ENCODE measurements at regions not wholly inside any gene's neighbourhood (a gene's known extent, or its start where the extent isn't known, plus 50 kb on each side); places are given as distances from the start of the nearest gene placed in this dataset.

DNA sequence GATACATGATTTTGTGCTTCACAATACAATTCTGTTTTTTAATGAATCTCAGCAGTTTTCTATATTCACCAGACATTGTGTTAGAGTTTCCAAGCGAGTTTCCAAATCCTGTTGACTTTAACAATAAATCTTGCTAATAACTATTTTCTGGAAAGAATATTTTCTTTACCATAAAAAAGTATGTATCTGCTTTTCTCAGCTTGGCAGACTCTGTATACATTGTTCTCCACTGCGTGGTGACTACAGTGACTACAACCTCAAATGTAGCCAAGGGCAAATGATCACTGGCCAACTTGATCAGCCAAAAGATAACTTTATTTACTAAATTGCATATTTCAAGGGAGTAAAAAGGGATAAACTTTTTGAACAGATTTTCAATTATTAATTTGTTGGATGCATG, 325.9 kb upstream of the ADAMTS5 start:
- no peak for DNase-seq
- TF ChIP-seq POLR2A (IDR thresholded peaks at IDR 0.05; ENCODE audit: low read length) (no peak), GATA1 (IDR thresholded peaks at IDR 0.05; ENCODE audit: low read depth, low read length) (no peak)

GRCh38 chr21:27292229-27292628, 325.3 kb upstream of the ADAMTS5 start:
- DNase-seq, result no peak
- TF ChIP-seq POLR2A (IDR thresholded peaks at IDR 0.05; ENCODE audit: low read length) (no peak), GATA1 (IDR thresholded peaks at IDR 0.05; ENCODE audit: low read depth, low read length) (no peak)

DNA sequence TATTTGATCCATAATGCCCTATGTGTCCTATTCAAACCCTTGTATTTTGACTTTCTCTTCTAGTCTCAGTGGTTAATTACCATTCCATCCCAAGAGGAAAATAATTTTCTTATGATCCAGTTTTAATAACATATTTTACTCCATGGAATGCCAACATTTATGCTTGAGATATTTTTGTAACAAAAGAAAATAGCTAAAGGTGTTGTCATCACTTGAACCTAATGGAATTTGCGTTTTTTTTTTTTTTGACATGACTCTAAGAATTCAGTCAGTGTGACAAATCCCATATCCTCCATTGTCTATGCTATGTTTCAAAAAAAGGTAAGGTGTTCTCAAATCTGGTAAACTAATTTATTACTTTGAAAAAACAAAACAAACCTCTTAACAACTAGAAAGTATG, 324.1 kb upstream of the ADAMTS5 start:
- no peak for TF ChIP-seq GATA1 (IDR thresholded peaks at IDR 0.05; ENCODE audit: low read depth, low read length)
- TF ChIP-seq POLR2A (IDR thresholded peaks at IDR 0.05; ENCODE audit: low read length), result no peak
- DNase-seq, result no peak

DNA sequence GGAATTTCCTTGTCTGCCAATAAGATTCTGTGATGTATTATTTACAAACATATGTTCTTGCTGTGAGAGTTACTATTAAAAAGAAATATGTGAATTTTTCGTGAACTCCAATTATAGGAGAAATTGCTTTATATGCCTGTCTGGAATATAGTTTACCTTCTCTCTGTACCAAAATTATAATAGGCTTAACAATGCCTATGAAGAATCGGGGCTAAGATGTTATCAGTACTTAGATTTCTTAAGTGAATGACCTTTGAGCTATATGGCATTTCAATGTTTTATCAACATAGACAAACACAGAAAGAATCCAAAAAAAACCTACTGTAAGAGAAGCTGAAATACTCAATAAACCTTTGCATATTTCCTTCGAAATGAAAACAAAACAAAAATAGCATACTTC, 323.1 kb upstream of the ADAMTS5 start:
- no peak for TF ChIP-seq GATA1 (IDR thresholded peaks at IDR 0.05; ENCODE audit: low read depth, low read length)
- no peak for TF ChIP-seq POLR2A (IDR thresholded peaks at IDR 0.05; ENCODE audit: low read length)
- no peak for DNase-seq

- TF ChIP-seq GATA1 (IDR thresholded peaks at IDR 0.05; ENCODE audit: low read depth, low read length) (no peak), POLR2A (IDR thresholded peaks at IDR 0.05; ENCODE audit: low read length) (no peak)
- no peak for DNase-seq
These were observed 319.9 kb upstream of the ADAMTS5 start for GRCh38 chr21:27286760-27287159.

DNA sequence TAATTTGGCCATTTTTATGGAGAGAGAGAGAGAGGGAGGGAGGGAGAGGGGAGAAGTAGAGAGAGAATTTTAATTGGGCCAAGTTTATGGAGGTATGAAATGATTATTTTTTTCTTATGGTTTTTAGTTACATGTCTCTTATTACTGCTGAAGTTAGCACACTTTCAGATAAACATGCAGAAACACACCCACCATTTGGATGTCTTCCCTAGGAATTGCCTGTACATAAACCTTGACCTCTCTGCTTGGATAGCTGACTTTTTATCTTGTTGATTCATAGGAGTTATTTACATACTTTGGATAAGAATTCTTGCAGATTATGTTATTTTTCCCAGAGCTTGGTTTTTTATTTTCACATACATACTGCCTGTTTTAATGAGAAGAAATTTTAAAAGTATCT, 310.2 kb upstream of the ADAMTS5 start:
- TF ChIP-seq GATA1 (IDR thresholded peaks at IDR 0.05; ENCODE audit: low read depth, low read length), result no peak
- TF ChIP-seq POLR2A (IDR thresholded peaks at IDR 0.05; ENCODE audit: low read length), result no peak
- DNase-seq, result no peak

DNA sequence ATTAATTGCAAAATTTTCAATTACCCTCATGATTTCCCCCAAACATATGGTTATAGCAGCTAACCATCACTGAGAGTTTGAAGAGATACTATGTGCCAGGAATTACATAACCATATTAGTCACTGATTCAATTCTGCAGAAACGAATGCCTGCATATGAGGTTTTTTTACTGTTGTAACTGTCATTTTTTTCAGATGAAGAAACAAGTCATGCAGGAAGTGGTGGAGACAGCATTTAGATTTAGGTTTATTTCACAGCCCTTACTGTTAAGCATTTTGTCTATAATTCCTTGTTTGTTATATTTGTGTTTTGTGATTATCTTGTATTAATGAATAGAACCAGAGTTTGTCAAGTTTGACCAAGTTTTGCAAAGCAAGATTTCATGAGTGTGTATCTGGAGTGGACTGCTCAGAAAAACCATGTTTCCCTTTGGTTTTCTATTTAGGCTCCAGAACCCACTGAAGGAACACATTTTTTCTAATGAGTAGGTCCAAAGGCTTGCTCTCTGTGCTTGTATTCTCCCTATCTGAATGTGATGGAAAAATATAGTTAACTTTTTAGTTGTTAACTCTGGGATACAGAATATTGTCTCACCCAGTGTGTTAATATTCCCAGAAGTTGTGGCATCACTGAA, 308.5 kb upstream of the ADAMTS5 start:
- DNase-seq, result no peak
- no peak for TF ChIP-seq GATA1 (IDR thresholded peaks at IDR 0.05; ENCODE audit: low read depth, low read length)
- TF ChIP-seq POLR2A (IDR thresholded peaks at IDR 0.05; ENCODE audit: low read length), result no peak

GRCh38 chr21:27269644-27270043, 302.8 kb upstream of the ADAMTS5 start:
- no peak for DNase-seq
- no peak for TF ChIP-seq GATA1 (IDR thresholded peaks at IDR 0.05; ENCODE audit: low read depth, low read length)
- no peak for TF ChIP-seq POLR2A (IDR thresholded peaks at IDR 0.05; ENCODE audit: low read length)

GRCh38 chr21:27268290-27268689, 301.4 kb upstream of the ADAMTS5 start:
- TF ChIP-seq GATA1 (IDR thresholded peaks at IDR 0.05; ENCODE audit: low read depth, low read length) (no peak), POLR2A (IDR thresholded peaks at IDR 0.05; ENCODE audit: low read length) (no peak)
- DNase-seq, result no peak

- no peak for DNase-seq
- no peak for TF ChIP-seq GATA1 (IDR thresholded peaks at IDR 0.05; ENCODE audit: low read depth, low read length)
- TF ChIP-seq POLR2A (IDR thresholded peaks at IDR 0.05; ENCODE audit: low read length), result no peak
These were observed 299.1 kb upstream of the ADAMTS5 start for GRCh38 chr21:27265949-27266348.

GRCh38 chr21:27265492-27265891, 298.6 kb upstream of the ADAMTS5 start:
- no peak for DNase-seq
- TF ChIP-seq GATA1 (IDR thresholded peaks at IDR 0.05; ENCODE audit: low read depth, low read length) (no peak), POLR2A (IDR thresholded peaks at IDR 0.05; ENCODE audit: low read length) (no peak)

GRCh38 chr21:27261676-27262075, 294.8 kb upstream of the ADAMTS5 start:
- no peak for DNase-seq
- no peak for TF ChIP-seq POLR2A (IDR thresholded peaks at IDR 0.05; ENCODE audit: low read length)
- no peak for TF ChIP-seq GATA1 (IDR thresholded peaks at IDR 0.05; ENCODE audit: low read depth, low read length)

DNA sequence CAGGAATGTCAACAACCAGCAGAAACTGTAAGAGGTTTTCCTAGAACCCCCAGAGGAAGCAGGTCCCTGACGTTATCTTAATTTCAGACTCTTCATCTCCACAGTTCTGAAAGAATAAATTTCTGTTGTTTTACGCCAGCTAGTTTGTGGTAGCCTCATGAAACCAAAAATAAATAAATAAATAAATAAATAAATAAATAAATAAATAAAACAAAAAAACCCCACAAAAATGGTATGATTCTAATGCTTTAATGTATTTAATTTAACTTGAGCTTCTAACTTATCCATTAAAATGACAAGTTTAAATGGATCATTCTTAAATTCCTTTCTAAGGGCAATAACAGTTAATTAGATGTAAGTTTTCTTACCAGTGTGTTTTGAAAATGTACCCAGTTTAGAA, 293.8 kb upstream of the ADAMTS5 start:
- TF ChIP-seq POLR2A (IDR thresholded peaks at IDR 0.05; ENCODE audit: low read length) (no peak), GATA1 (IDR thresholded peaks at IDR 0.05; ENCODE audit: low read depth, low read length) (no peak)

GRCh38 chr21:27258742-27259448, 292.0 kb upstream of the ADAMTS5 start:
- no peak for DNase-seq
- no peak for TF ChIP-seq GATA1 (IDR thresholded peaks at IDR 0.05; ENCODE audit: low read depth, low read length)
- no peak for TF ChIP-seq POLR2A (IDR thresholded peaks at IDR 0.05; ENCODE audit: low read length)

More for the DNA sequence above, 293.8 kb upstream of the ADAMTS5 start:
- no peak for DNase-seq

- DNase-seq, result no peak
- no peak for TF ChIP-seq GATA1 (IDR thresholded peaks at IDR 0.05; ENCODE audit: low read depth, low read length)
- TF ChIP-seq POLR2A (IDR thresholded peaks at IDR 0.05; ENCODE audit: low read length), result no peak
These were observed 291.1 kb upstream of the ADAMTS5 start for GRCh38 chr21:27257908-27258556.
